GM12875 (cell line): ENCODE measurements at regions not wholly inside any gene's neighbourhood (a gene's known extent, or its start where the extent isn't known, plus 50 kb on each side); places are given as distances from the start of the nearest gene placed in this dataset.

Source experiments
- H3K4me3 ChIP-seq: one replicate; pipeline ENCODE4 v1.5.1; 2011; ENCODE audit warnings: low read depth, low read length, control low read depth
- TF ChIP-seq, protein P1 (sequence below): IDR thresholded peaks from 2 replicates; pipeline ENCODE4 v1.5.1; 2011; ENCODE audit warnings: low read depth, mild to moderate bottlenecking, control low read depth, inconsistent platforms, low read length, moderate library complexity, borderline replicate concordance; ENCODE audit not compliant: insufficient read depth

DNA sequence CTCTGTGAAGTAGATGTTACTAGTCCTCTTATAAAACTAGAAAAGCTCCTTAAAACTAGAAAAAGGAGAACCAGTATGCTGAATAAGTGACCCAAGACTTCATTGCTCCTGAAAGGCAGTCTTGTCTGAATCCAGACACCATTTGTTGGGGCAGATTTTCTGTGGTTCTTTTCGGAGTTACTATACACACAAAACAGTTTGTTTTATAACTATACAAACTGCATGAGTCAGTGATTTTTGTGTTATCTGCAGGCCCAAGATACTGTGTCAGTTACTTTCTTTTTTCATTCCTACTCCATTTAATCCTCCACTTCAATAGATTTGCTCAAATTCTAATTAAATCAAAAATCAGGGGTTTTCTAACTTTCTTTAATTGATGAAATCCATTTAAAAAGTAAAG lies 244.6 kb downstream of the ARPP21 start:
- TF ChIP-seq, protein P1, sequence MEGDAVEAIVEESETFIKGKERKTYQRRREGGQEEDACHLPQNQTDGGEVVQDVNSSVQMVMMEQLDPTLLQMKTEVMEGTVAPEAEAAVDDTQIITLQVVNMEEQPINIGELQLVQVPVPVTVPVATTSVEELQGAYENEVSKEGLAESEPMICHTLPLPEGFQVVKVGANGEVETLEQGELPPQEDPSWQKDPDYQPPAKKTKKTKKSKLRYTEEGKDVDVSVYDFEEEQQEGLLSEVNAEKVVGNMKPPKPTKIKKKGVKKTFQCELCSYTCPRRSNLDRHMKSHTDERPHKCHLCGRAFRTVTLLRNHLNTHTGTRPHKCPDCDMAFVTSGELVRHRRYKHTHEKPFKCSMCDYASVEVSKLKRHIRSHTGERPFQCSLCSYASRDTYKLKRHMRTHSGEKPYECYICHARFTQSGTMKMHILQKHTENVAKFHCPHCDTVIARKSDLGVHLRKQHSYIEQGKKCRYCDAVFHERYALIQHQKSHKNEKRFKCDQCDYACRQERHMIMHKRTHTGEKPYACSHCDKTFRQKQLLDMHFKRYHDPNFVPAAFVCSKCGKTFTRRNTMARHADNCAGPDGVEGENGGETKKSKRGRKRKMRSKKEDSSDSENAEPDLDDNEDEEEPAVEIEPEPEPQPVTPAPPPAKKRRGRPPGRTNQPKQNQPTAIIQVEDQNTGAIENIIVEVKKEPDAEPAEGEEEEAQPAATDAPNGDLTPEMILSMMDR = no peak
- H3K4me3 ChIP-seq = no peak overlapping the region

DNA sequence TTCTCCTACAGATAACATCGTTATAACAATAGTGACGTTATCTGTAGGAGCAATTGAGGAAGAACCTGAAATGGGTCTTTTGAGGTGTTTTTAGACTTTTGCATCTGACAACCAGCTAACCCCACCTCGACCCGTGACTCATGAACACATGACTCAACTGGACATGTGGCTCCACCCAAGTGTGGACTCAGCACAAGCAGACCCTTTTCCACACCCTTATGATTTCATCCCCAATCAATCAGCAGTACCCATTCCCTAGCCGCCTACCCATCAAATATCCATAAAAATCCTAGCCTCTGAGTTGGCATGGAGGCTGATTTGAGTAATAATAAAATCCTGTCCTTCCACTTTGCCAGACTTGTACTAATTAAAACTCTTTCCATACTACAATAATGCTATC lies 255.4 kb downstream of the ARPP21 start:
- H3K4me3 ChIP-seq = no peak overlapping the region
- TF ChIP-seq, protein P1 = no peak

DNA sequence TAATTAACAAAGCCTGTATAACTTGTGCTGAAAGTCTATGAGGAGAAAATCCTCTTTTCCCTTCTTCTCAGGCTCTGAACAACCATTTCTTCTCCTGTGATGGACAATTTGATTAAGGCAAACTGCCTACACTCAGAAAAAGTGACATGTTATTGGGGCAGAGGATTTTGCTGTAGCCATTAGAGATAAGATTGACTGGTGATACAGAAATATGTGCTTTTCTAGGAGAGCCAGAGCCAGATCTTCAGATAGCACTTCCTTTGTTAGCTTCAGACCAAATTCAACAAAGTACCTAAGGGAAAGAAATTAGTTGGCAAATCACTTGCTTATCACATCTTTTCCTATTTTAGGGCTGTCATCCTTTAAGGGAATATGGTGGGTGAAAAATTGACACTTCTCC lies 259.9 kb downstream of the ARPP21 start:
- TF ChIP-seq, protein P1 = no peak

DNA sequence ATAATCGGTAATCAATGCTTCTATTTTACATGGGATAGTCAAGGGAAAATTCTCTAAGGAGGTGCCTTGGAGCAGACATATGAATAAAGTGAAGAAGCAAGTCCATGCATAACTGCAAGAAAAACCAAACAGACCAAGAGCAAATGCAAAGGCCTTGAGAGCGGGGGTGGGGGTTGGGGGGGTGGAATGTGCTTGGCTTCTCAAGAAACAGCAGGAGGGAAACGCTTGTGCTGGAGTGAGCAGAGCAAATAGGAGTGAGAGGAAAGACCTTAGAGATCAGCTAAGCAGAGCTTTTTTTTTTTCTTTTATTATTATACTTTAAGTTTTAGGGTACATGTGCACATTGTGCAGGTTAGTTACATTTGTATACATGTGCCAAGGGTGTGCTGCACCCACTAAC lies 260.8 kb downstream of the ARPP21 start:
- H3K4me3 ChIP-seq = no peak overlapping the region
- TF ChIP-seq, protein P1 = no peak

More for the DNA sequence above, 259.9 kb downstream of the ARPP21 start:
- H3K4me3 ChIP-seq = no peak overlapping the region

DNA sequence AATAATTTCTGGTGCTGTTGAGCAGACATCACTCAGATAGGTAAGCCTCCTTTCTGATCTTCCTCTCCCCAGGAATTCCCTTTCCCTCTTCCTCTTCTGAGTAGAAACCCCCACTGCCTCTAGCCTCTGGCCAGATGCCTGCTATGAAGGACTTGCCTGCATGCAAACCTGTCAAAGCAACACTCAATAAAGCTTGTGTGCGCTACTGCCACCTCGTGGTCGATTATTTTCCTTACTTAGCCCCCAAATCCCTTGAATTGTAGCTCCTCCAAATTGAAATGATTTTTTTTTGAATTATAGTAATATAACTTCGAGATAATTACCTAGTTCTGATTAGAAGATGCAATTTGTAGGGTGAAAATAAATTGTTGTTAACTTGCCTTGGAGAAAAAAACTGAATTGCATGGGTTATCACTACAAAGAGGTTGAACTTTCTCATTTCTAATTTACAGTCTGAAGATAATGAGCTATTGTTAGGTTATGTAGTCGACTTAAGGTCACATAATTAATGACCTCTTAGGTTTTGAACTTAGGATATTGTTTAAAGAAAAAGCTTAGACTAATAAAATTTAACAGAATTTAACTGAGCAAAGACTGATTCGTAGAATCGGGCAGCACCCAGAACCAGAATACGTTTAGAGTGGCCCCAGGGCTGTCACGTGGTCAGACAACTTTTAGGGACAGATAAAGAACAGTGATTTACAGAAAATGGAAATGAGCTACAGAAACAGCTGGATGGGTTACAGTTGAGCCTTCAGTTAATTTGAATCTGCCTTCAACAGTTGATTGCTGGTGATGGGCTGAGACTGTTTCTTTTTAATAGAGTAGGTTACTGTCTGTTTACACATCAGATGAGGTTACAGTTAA lies 269.3 kb downstream of the ARPP21 start:
- no peak overlapping the region for H3K4me3 ChIP-seq
- TF ChIP-seq, protein P1 = peak; percentile 59; the same call in 1 of the 2 replicates

DNA sequence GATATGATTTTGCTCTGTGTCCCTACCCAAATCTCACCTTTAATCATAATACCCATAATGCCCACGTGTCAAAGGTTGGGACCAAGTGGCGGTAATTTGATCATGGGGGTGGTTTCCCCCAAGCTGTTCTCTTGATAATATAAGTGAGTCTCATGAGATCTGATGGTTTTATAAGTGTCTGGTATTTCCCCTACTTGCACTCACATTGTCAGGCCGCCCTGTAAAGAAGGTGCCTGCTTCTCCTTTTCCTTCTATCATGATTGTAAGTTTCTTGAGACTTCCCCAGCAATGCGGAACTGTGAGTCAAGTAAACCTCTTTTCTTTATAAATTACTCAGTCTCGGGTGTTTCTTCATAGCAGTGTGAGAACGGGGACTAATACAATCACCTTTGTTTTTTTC lies 279.8 kb downstream of the ARPP21 start:
- TF ChIP-seq, protein P1 = no peak
- H3K4me3 ChIP-seq = no peak overlapping the region

DNA sequence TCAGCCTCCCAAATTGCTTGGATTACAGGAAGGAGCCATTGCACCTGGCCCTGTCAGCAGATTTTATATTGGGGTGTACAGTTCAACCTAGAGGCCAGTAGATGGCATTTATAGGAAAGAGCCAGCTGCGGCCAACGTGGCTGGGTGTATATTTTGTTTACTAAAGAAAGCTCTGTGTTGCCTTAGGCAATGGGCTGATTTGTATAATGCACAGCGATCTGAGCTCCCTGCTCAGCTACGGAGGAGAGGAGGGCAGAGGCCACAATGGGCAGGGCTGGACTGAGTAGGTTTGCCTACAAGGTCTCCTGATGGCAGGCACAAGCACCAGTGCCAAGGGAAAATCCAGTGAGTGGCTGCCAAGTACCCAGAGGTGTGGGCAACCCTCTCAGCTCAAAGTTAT lies 282.4 kb downstream of the ARPP21 start:
- TF ChIP-seq, protein P1 = no peak
- H3K4me3 ChIP-seq = no peak overlapping the region
